GM21529 (cell line): ENCODE measurements at regions not wholly inside any gene's neighbourhood (a gene's known extent, or its start where the extent isn't known, plus 50 kb on each side); places are given as distances from the start of the nearest gene placed in this dataset.
"Not testable (repeated sequence)": the region's sequence is repeated elsewhere in the genome, so short reads cannot be mapped to it uniquely, and the experiment has no call there.

Experiments
- ATAC-seq: cut with Tn5 transposase; IDR thresholded peaks from one replicate; pipeline ENCODE4 v1.9.1; 2021; ENCODE audit not compliant: unreplicated experiment

DNA sequence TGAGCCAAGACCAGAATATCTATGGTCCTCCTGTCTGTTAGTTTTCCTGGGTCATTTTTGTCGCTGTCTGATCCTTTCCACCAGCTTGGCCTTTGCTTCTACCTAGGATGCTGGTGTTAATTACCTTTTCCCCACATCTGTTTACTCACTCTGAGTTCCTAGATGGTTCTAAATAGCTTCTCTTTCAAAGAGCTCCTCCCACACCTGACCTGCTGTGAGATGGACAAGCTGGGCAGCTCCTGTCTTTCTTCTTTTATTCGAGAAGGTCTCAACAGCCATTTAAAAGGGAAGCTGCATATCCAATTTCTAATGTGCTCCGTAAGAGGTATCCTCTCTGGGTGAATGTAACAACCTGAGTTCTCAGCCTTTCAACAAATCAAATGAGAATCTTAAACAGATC is 156.2 kb downstream of the HRH4 start:
- no peak for ATAC-seq

DNA sequence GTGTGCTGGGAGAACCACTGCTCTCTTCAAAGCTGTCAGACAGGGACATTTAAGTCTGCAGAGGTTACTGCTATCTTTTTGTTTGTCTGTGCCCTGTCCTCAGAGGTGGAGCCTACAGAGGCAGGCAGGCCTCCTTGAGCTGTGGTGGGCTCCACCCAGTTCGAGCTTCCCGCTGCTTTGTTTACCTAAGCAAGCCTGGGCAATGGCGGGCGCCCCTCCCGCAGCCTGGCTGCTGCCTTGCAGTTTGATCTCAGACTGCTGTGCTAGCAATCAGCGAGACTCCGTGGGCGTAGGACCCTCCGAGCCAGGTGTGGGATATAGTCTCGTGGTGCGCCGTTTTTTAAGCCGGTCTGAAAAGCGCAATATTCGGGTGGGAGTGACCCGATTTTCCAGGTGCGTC is 164.0 kb downstream of the HRH4 start:
- not testable (repeated sequence) for ATAC-seq

DNA sequence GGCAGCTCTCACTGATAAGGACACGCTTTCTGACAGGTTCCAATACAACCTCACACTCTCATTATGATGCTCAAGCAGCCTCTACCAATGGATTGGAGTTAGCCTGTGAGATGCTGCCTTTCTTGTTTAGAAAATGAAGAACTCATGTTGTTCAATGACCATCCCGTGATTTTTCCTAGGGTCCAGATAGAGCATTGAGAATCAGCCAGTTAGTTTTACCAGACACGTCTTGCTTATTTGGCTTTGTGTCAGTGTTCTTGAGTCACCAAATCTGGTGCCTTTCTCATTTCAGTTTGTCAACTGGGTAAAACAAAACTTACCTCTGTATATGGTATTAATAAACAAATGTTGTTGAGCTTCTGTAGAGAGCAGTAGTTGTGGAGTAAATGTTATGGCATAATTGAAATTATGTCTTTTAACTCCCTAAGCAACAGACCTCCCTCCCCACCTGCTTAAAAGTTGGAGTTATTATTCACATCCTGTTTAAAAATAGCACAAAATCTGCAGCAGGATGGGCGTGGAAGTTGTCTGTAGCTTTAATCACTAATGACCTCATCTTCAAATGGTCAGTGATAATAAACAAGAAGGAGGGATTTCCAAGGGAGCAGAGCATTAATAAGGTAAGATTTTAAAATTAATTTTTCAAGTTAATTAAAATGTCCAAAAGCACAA is 167.3 kb downstream of the HRH4 start:
- no peak for ATAC-seq

DNA sequence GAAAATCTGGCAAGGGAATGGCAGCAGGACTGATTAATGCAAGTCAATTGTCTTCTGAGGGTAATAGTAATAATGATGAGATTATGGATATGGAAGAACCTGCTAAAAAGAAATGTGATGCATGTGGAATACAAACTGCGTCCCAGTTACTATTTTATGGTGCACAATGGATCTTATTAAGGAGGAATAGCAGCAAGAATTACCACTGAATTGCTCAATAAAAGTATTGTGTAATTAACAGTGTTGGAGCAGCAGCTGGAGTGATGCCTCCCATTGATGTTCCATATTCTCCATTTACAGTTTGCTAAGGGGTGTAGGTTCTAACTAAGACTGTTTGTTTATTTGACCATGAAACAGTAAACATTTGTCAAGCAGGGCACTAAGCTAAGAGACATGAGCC is 167.9 kb downstream of the HRH4 start:
- no peak for ATAC-seq

DNA sequence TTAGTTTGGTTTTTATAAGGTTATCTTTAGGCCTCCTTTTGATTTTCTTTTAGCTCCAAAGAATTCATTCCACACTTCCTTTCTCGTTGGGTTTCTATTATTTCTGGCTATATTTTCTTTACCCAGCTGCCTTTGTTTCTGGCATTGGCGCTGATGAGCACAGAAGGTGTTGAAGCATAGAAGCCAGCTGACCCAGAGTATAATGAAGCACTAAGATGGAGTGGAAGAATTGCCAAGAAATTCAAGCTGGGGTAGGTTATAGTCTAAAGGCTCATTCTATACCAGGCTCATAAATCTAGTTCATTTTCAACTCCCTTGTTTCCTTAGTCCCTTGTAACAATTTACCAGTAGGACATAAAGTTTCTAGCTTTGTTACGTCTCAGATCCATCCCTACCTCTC is 169.5 kb downstream of the HRH4 start:
- no peak for ATAC-seq

DNA sequence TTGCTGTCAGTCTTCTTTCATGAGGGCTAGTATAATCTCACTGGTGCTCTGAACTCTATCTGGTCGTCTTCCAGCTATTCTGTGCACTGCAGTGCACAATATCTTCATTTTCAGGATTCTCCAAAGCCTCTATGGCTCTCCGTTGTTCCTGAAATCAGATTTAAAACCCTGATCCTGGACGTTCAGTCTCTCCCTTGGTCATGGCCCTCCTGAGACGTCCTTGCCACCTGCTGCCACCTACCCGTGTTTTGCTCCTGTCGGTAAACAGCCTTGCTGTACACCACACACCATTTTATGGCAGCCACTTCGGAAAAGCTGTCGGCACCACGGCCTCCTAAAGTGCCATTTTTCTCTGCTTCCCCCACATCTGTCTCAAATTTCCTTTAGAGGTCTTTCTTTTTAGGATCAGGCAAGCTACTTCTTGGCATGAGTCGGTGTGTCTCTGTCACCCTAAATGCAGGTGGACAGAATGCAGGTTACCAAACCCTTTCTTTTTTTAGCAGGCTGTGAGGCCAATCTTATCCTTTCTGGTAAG is 170.0 kb downstream of the HRH4 start:
- no peak for ATAC-seq

DNA sequence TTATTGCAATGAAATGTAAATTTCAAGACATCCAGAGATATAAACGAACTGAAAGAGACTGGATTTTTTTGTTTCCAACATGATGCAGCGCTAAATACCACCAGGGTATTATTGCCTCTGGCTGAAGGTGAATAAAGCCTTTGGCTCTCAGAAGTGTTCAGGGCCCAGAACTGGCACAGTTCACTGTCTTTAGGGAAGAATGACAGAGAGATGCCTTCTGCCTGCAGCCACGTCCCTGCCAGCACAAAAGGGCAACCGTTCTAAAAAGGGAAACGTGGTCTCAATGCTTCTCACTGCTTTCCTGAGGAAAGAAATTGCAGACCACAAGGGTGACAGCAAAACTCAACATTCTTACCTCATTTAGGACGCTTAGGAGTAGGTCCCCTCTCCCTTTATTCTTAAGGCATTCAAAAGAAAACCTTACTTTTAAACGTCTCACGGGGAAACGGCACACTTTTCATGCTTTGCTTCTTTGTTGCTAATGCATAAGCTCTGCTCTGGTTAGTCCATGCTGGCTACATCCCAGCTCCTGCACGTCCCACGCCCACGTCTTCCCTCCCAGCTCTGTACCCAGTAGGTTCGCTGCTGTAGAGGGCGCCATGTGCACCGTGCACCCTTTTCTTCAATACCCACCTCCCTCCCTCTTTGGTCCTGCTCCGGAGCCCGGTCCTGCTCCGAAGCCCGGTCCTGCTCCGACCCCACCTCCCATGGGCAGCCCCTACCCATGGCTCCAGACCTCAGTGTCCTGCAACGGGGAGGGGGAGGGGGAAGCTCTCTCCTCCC is 171.0 kb downstream of the HRH4 start:
- ATAC-seq = no peak

DNA sequence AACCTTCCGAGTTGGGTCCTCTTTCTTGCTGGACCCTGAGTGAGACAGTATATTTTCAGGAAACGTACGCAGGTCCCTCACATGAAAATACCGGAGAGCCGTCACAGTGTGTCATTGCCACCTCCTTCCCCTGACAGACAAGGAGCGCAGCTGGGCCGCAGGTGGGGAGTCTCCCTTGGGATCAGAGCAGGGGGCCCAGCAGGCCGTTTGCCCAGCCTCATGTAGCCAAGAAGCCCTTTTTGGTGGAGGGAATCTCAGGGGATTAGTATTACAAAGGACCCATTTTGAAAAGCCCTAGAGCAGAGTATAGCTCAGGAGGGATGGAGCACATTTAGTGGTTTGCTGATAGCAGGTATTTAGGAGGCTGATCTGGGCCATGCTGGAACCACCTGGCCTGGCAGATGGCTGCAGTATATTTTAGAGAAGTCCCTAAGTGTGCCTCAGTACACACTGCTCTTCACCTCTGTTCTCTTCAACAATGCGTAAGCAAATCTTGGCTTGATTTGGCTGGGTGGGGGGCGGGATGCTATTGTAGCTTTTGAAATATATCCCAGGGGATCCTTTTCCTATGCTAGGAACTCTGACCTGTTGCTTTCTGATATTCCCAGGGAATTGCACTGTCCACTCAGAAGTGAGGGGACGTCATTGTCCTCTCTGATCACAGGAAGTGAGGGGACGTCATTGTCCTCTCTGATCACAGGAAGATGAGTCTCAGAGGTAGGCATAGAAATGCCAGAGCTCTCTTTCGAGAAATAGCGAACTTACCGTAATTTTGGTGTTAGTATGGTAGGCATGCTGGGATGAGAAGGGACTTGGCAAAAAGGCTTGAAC is 171.9 kb downstream of the HRH4 start:
- no peak for ATAC-seq

DNA sequence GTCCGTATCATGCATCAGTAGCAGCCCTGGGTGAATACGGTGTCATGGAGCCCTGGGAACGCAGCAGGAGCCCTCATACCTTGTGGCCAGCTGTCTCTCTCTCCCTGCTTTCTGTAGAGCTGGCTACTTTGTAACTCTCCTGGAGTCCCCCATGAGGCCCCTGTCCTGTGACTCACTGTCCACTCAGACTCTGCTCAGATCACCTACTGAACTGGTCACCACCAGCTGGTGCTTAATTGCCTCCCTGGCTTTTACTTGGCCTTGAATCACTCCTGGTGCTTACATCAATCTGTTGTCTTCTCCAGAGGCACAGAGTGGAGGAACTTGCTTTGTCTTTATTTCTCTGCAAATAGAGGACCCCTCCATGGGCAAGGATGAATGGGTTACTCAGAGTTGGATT is 172.7 kb downstream of the HRH4 start:
- ATAC-seq = no peak

DNA sequence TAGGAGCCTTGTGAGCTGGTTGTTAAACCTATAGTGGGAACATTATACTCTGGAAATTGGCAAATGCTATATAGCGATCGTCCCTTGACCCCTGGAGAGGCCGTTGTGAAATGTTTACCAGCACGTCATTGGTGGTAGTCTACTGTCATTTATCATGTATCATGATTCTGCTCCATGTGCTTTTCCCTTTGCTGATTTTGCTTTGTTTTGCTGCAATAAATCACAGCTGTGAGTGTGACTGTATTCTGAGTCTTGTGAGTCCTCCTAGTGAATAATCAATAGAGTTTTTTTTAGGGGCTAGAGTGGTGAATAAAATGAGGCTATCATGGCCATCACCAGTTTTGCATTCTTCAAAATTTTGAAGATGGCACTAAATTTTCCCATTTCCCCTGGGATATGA is 189.1 kb downstream of the HRH4 start:
- no peak for ATAC-seq

DNA sequence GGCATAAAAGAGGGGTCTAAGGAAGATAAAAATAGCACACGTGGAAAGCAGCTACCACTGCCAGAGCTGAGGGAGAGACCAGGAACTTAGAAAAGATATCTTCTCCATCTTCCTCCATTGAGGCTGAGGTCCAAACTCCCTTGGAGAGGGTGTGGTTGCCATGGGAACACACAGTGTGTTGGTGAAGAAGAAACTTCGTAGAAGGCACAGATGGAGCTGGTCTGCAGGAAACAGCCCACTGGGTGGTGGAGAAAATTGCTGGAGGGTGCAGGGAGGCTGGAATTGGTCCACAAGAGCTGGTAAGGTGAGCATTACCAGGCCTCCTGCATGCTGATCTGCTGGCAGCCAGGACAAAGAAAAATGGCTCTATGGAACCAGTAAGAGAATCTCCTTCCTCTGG is 191.0 kb downstream of the HRH4 start:
- no peak for ATAC-seq

DNA sequence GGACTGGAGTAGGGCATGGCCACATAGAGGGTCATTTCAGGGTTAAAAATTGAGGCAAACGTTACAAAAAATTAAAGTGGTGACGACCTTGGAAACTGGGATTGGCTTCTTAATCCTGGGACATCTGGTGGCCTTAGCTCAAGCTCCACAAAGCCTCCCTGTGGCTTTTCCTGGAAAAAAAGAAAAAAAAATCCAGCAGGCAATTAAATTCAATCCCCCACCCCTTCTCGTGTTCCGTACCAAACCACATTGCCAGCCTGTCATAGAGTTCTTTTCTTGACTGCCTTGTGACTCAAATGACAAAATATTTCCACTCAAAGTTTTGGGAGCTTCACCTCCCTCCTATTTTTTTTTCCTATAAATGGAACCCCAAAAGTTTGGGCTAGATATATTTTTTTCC is 195.6 kb downstream of the HRH4 start:
- ATAC-seq = no peak

DNA sequence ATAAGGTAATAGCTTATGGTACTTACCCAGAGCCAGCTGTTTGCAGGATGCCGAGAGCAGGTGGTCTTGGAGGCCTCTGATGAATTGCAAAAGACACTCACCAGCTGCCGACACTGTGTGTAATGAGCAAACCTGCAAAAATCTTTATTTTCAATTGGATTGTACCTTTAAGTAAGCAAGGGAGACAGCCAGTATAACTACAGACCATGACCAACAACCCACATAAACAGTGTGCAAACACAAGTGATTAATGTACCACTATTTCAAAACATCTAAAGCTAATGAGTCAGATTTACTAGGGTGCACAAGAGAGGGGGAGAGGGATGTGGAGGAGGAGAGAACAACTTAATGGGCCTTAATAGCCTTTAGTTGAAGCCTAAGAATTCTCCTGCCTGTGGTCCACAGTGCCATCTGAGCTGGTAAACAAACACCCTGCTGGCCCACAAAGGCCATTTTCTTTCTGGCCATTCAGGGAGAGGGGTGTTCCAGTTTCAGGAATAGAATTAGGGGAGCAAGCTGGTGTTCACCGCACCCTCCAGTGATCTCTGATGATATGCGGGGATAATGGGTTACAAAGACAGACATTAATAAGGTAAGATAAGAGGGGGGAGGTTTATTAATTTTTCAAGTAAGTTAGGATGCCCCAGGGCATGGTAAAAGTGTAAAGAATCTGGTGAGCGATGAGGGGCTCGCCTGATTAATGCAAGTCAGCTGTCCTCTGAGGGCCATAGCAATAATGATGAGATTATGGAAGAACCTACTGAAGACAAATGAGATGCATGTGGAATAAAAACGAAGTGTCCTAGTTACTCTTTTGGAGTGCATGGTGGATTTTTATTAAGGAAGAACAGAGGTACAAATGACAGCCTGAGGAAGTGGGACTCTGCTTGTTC is 196.4 kb downstream of the HRH4 start:
- no peak for ATAC-seq

DNA sequence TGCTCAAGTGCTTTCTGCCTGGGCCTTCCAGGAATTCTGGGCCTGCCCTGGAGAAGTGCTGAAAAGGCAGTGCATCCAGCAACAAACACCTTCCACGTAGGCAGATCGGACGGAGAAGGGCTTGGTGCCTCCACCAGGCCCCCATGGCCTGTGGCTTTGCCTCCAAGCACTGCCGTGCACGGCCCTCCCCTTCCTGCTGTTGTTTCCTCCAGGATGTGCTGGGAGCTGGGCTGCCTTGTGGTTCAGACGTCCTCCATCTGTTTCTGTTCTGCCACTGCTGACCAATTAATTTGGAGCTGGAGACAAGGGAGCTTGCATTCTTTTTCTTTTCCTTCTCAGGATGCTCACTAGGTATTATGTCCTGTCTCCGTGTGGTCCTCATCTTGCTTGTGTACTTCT is 197.0 kb downstream of the HRH4 start:
- no peak for ATAC-seq

DNA sequence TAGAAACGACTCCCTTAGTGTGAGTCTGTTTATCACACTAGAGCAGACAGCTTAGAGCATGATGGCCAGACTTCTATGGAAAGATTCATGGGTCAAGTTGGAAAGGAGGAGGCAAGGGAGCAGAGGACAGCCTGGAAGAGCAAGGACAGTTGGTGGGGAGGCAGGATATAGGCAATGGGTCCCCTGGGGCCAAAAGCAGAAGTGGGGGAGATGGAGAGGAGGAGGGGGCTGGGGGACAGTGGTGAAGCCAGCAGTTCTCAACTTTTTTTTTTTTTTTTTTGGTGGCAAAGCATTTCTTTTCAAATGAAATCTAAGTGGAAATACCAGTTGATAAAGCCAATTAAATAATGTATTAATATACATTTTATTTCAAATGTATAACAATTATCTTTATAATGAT is 197.9 kb downstream of the HRH4 start:
- ATAC-seq = no peak

DNA sequence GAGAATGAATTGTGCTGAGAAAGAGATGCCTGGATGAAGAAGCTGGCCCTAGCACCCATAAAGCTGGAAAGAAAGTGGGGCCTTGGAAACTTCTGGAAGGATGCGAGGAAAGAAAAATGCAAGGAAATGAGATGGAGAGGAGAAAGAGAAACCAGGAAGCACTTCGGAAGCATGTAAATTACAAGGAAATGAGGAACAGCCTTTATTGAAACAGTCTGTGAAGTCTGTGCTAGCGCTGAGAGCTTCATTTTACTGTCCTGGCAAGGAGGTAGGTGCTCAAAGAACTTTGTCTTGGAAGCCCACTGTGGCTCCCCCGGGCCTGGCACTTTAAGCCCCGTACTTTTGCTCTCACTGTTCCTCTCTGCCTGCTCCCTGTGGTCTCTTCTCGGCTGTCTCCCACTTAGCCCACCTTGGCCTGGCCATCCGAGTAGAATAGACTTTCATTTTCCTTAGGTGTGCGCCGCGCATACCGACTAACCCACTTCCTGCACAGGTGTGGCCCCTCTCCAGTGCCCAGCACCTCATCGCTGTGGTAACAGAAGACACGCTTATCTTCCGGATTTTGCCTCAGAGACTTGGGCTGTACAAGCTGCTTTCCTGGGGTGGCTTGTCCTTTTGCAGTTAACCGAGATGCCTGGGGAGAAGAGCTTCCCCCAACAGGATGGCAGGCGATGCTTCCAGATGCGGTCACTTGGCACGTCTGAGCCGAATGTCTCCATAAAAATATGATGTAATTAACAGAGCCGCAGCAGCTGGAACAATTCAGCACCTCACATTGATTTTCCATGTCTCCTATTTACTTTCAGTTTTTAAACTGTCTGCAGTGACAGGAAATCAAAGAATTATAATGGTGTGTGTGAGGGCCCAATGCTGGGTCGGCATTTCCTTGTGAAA is 199.6 kb downstream of the HRH4 start:
- ATAC-seq = peak; percentile 60

DNA sequence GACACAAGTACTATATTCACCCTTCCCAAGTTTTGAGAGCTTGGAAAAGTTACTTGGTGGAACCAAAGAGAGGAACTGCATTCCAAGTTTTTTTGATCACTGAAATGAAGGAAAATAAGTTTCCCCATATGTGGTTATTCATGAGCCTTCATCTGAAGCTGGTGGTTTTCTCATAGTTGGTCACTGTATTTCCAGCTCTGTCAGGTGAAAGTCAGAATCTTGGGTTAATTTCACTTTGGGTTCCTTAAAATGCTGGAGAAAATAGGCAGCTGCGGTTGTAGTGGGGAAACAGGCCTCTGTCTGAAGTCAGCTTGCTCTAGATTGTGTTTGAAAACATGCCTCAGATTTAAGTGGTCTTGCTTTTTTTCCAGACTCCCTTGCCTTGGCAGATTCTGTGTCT is 200.5 kb downstream of the HRH4 start:
- ATAC-seq = no peak

DNA sequence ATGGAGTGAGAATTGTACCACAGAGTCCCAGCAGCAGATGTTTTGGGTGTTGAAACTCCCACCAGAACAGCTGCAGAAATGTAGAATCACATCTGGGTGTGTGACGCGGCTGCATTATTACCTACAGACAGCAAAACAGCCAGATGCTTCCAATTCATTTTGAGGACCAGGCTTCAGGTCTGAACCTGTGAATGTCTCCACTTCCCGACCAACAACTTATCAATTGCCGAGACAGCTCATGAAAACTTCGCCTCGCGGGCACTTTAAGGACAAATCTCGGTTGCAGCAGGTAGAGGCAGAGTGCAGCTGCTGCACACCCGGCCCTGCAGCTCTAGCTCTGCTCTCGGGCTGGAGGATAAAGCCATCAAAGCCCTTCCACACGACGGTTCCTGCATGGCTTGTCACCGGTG is 202.0 kb downstream of the HRH4 start:
- ATAC-seq = no peak

DNA sequence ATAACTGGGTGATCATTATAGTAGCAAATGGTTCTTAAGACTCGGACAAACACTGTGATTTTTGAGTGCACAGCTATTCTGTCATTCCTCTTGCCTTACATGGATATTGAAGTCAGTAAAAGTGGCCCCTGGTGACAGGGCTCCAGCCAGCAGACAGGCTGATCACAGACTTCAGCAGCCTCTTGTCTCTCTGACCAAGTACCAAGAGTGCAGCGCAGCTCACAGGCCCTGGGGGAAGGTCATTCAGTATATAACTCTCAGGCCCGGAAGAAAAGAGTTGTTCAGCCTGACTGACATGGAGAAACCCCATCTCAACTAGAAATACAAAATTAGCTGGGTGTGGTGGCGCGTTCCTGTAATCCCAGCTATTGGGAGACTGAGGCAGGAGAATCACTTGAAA is 202.6 kb downstream of the HRH4 start:
- no peak for ATAC-seq

DNA sequence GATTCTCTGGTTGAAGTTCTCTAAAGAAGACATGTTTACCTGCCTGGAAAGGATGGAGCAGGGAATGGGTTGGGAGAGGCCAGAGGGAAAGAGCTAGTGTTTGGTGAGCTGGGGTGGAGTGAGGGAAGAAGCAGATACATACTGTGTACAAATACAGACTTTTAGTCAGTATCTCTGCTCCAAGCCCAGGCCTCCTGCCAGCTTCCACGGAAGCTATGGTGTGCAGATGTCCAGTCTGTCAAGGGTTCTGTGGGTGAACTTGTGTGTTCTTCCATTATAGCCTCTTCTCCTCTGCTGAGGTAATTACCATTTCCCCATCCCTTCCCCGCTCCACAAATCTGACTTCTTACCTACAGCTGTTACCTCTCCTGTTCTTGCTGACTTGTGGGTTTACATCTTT is 208.6 kb downstream of the HRH4 start:
- ATAC-seq = no peak
